Neuron (in vitro differentiated cells): ENCODE measurements at regions not wholly inside any gene's neighbourhood (a gene's known extent, or its start where the extent isn't known, plus 50 kb on each side); places are given as distances from the start of the nearest gene placed in this dataset.

Experiments
- H2AFZ ChIP-seq: one replicate; pipeline ENCODE4 v1.6.1; 2013; ENCODE audit warnings: low read depth, mild to moderate bottlenecking, inconsistent platforms, low read length, moderate library complexity
- H3K27me3 ChIP-seq: one replicate; pipeline ENCODE4 v1.6.1; 2013; ENCODE audit warnings: low read length; ENCODE audit not compliant: insufficient read depth
- H3K36me3 ChIP-seq: one replicate; pipeline ENCODE4 v1.6.1; 2013; ENCODE audit warnings: low read length; ENCODE audit not compliant: insufficient read depth
- H3K4me1 ChIP-seq: one replicate; pipeline ENCODE4 v1.6.1; 2013; ENCODE audit warnings: low read length; ENCODE audit not compliant: insufficient read depth
- H3K4me3 ChIP-seq: 2 replicates; pipeline ENCODE4 v1.5.1; 2013; ENCODE audit warnings: mild to moderate bottlenecking, low read length, moderate library complexity
- H3K9me3 ChIP-seq: one replicate; pipeline ENCODE4 v1.6.1; 2013; ENCODE audit warnings: low read length

DNA sequence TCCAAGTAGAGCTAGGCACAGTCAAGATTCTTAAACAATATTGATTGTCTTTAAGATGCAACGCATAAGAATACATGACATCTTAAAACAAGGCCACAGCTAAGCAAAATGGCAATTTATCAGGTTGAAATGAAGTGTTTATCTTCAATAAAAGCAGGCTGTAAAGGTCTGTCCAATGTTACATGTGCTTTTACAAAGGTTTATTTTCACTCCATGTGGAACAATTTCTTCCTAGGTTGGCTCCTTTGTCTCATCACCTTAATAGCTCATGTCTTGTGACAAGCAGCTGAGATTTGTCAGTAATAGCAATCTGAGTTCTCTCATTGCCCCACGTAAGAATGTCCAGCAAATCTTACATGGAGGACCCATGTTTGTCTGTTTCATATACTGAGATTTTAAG is 437.6 kb downstream of the GPAM start:
- Histone ChIP-seq H3K4me1 (no peaks in the 10 kb centered on the region), H3K4me3 (no peak overlapping the region), H3K9me3 (no peaks in the 10 kb centered on the region), H3K27me3 (no peaks in the 10 kb centered on the region), H3K36me3 (no peaks in the 10 kb centered on the region), H2AFZ (no peak overlapping the region)

DNA sequence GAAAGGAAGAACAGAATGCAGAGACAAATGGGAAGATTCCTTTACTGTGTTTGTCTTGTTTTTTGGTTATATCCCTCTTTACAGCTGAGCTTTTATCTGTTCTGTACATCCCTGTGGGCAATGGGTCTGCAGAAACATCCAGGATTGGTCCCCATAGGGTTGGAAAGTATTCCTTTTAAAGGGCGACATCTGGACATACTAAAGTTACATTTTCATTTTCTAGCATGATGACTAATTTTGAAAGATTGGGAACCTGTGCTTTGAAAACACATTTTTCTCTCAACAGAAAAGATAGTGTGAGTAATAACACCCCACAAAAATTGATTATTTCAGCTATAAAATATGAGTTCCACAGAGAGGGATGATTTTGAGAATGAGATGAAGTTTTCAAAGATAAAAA is 435.8 kb downstream of the GPAM start:
- no peaks in the 10 kb centered on the region for H3K27me3 ChIP-seq
- no peak overlapping the region for H3K4me3 ChIP-seq
- no peaks in the 10 kb centered on the region for H3K4me1 ChIP-seq
- H3K36me3 ChIP-seq, result no peaks in the 10 kb centered on the region
- no peaks in the 10 kb centered on the region for H3K9me3 ChIP-seq
- no peak overlapping the region for H2AFZ ChIP-seq

DNA sequence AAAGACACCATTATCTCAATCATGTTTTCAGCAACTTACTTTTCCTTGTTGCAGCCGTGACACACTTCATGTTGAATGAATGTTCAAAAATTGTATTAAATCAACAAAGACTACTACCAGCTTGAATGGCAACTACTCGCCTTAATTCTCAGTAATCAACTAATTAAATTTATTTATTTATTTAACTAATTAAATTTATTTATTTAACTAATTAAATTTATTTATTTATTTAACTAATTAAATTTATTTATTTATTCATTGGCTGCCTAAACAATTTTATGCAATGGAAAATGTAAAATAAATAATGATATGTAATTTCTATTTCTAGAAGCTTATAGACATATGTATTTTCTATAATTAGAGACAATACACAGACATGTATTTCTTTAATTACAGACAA is 435.4 kb downstream of the GPAM start:
- no peak overlapping the region for H3K4me3 ChIP-seq
- H2AFZ ChIP-seq, result no peak overlapping the region
- H3K4me1 ChIP-seq, result no peaks in the 10 kb centered on the region
- H3K36me3 ChIP-seq, result no peaks in the 10 kb centered on the region
- H3K27me3 ChIP-seq, result no peaks in the 10 kb centered on the region
- H3K9me3 ChIP-seq, result no peaks in the 10 kb centered on the region

DNA sequence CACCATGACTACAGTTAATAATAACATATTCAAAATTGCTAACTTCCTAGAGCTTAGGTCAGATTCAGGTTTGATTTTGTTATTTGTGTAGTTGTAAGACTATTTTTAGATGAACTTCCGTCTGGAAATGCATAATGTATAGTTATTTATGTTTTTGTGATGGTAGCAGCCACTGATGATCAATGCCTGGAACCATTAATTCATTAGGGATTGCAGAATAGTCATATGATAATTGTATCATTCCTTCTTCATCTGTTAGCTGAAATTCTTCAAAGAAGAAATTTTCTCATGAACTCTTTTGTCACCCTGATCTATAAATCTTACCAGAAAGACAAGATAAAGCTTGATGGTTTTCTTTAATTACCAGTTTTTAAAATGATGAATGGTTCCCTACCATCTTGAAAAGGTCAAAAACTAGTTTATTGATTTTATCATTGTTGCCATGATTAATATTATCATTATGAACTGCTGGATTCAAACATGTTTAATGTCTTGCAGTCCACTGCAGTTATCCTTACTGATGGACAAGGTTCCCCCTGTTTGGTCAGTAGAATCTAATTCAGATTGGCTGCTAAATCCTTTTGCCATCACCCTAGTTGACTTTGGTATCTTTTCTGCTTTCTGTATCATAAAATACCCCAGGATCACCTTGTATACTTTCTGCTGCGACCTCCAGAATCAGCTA is 433.3 kb downstream of the GPAM start:
- Histone ChIP-seq H3K27me3 (no peaks in the 10 kb centered on the region), H3K36me3 (no peaks in the 10 kb centered on the region), H3K4me3 (no peak overlapping the region), H2AFZ (no peak overlapping the region), H3K4me1 (no peaks in the 10 kb centered on the region), H3K9me3 (no peaks in the 10 kb centered on the region)

DNA sequence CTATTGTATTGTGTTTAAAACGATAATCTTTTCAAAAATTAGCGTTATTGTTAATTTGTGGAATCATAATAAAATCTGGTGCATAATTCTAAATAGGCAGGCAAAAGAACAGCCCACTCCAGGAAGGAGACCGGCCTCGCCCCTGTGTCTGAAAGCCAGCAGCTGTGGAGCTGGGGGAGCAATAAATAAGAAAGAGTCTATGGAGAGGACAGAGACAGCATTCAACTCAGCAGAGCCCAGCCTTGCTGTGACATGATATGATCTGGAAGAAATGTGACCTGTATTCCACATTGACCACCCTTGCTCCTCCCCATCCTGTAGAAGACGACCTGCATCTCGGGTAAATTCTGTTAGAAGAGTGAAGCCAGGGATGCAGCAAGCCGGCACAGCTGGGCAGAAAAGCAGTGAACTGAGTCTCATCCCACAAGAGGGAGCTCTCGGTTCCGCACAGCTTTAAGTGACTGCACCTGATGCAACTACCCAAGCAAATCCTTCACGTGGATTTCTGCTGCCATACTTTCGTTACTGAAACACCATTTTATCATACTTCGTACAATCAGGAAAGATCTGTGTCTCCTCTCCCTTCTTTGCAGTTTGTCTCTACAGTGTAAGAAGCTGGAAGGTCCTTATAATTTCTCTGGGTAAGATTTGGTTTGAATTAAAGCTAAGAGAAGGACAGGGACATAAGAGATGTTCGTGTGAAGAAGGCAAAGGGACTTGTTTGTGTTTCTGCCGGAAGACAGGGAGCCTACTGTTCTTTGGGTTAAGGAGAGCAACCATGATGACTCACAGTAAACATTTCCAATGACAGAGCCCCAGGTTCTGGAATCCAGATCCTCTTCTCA is 427.1 kb downstream of the GPAM start:
- no peak overlapping the region for H3K4me3 ChIP-seq

DNA sequence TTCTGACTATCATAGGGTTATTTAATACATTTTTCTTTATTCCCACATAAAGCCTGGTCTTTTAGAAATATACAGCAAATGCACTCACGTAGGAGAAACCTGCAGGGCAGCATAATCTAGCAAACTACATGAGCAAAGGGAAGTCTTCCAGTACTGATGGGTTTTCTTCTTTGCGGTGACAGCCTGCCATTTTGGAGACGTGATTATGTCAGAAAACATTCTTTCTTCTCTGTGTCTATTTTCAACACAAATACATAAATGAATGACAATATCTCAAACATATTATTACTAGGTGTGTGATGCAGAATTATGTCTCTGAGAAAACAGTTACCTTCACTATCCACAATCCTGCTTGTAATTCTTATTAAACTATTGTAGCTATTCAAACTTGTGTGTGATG is 425.0 kb downstream of the GPAM start:
- Histone ChIP-seq H2AFZ (no peak overlapping the region), H3K9me3 (no peaks in the 10 kb centered on the region), H3K4me1 (no peaks in the 10 kb centered on the region), H3K27me3 (no peaks in the 10 kb centered on the region), H3K4me3 (no peak overlapping the region), H3K36me3 (no peaks in the 10 kb centered on the region)

More for the DNA sequence above, 427.1 kb downstream of the GPAM start:
- H3K4me1 ChIP-seq, result no peaks in the 10 kb centered on the region
- no peaks in the 10 kb centered on the region for H3K9me3 ChIP-seq
- H3K36me3 ChIP-seq, result no peaks in the 10 kb centered on the region
- H2AFZ ChIP-seq, result no peak overlapping the region
- H3K27me3 ChIP-seq, result no peaks in the 10 kb centered on the region

DNA sequence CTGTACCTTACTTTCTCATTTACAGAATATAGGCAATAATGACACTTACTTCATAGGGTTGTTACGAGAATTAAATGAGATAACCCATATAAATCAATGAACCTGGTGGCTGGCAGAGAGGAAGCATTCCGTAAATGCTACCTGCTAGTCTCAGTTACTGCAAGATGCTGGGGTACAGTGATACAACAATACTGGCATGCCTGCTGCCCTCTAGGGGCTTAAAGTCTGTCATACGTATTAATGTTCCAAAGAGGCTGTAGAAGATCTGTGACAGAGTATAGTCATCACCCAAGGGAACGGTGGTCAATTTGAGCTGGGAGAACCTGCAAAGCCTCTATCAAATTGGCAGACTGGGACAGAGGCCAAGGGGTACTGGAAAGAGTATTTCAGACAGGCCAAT is 421.5 kb downstream of the GPAM start:
- no peak overlapping the region for H2AFZ ChIP-seq
- H3K4me1 ChIP-seq, result no peaks in the 10 kb centered on the region
- no peaks in the 10 kb centered on the region for H3K36me3 ChIP-seq
- H3K27me3 ChIP-seq, result no peaks in the 10 kb centered on the region
- no peak overlapping the region for H3K4me3 ChIP-seq
- H3K9me3 ChIP-seq, result no peaks in the 10 kb centered on the region

DNA sequence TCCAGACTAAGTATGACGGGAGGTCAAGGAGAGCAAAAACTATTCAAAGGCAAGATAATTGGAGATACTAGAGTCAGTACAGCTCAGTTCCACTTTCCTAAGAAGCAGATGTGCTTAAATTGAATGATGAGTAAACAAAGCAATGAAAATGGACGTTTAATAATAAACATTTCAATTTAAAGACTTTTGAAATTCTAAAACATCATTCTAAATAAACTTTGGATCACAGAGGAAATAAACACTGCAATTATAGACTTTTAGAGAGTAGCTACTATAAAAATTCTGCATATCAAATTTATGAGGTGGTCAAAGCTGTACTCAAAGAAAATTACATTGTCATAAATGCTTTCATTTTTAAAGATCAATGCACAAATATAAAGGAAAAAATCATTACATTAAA is 418.3 kb downstream of the GPAM start:
- no peaks in the 10 kb centered on the region for H3K27me3 ChIP-seq
- no peaks in the 10 kb centered on the region for H3K4me1 ChIP-seq

DNA sequence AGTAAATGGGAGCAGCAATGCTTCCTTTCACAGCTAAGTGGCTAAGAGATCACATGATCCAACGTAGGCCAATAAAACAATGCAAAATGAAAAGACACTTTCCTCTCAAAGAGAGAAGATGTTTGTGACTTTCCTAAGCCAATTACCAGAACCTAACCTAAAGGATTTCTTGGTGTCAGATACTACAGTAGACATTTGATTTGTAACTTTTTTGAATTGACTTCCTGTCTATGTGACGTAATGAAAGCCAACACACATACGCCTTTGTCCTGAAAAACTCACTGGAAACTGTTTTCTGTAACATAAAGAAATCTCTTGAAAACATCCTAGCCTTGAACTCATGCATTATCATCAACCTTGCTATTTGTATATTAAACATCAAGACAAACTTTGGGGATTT is 417.1 kb downstream of the GPAM start:
- H3K36me3 ChIP-seq, result no peaks in the 10 kb centered on the region

More for the DNA sequence above, 418.3 kb downstream of the GPAM start:
- no peaks in the 10 kb centered on the region for H3K9me3 ChIP-seq
- H3K4me3 ChIP-seq, result no peak overlapping the region
- no peaks in the 10 kb centered on the region for H3K36me3 ChIP-seq
- H2AFZ ChIP-seq, result no peak overlapping the region

DNA sequence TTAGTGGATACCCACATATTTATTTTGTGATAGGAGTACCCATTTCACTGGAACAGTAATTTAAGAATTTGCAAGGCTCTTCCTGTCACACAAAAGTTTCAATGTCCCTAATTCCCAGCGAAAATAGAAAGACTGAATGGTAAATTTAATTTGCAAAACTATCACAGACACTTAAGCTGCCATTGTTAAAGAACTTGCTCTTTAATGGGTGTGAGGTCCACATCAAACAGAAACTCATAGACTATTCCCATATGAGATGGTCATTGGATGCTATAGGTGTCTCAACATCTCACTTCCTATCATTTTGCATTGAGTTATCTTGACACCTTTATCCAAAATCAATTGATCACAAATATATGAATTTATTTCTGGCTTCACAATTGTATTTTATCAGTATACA is 415.9 kb downstream of the GPAM start:
- Histone ChIP-seq H3K9me3 (no peaks in the 10 kb centered on the region), H3K36me3 (no peaks in the 10 kb centered on the region), H3K27me3 (no peaks in the 10 kb centered on the region), H3K4me3 (no peak overlapping the region), H2AFZ (no peak overlapping the region), H3K4me1 (no peaks in the 10 kb centered on the region)

More for the DNA sequence above, 417.1 kb downstream of the GPAM start:
- Histone ChIP-seq H3K9me3 (no peaks in the 10 kb centered on the region), H3K4me3 (no peak overlapping the region), H2AFZ (no peak overlapping the region), H3K4me1 (no peaks in the 10 kb centered on the region), H3K27me3 (no peaks in the 10 kb centered on the region)

DNA sequence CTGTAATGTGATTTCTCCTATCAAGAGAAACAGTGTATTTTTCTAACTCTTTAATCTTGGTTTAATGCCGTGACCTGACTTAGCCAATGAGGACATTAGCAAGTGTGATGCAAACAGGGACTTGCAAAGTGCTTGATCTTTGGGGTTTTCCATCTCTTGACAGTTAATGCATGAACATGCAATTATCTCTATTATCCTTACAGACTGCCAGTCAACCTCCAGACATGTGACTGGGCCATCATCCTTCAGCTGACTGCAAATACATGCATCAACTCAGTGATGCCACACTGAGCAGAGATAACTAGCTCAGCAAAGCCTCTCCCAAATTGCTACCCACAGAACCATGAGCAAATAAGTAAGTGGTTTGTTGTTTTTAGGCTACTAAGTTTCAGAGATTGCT is 409.6 kb downstream of the GPAM start:
- Histone ChIP-seq H3K4me3 (no peak overlapping the region), H3K27me3 (no peaks in the 10 kb centered on the region), H3K9me3 (no peaks in the 10 kb centered on the region)

DNA sequence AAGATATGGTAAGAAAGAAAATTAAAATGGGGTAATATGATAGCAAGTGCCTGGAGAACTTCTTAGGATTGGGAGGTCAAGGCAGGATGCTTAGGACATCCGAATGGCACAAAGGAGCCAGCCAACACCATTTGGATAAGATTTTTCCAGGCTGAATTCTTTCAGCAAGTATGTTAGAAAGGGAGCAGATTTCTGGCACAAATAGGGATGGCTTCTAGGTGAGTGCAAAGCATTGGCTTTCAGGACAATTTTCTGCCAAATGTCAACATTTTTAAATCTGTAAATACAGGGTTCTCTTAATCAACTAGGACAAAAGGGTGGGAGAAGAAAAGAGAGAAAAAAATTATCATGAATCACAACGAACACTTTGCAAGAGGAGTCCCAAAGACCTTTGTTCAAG is 409.1 kb downstream of the GPAM start:
- H3K36me3 ChIP-seq, result no peaks in the 10 kb centered on the region
- H3K4me1 ChIP-seq, result no peaks in the 10 kb centered on the region
- no peak overlapping the region for H3K4me3 ChIP-seq
- H2AFZ ChIP-seq, result no peak overlapping the region
- no peaks in the 10 kb centered on the region for H3K9me3 ChIP-seq
- H3K27me3 ChIP-seq, result no peaks in the 10 kb centered on the region

More for the DNA sequence above, 409.6 kb downstream of the GPAM start:
- Histone ChIP-seq H3K36me3 (no peaks in the 10 kb centered on the region), H2AFZ (no peak overlapping the region), H3K4me1 (no peaks in the 10 kb centered on the region)

DNA sequence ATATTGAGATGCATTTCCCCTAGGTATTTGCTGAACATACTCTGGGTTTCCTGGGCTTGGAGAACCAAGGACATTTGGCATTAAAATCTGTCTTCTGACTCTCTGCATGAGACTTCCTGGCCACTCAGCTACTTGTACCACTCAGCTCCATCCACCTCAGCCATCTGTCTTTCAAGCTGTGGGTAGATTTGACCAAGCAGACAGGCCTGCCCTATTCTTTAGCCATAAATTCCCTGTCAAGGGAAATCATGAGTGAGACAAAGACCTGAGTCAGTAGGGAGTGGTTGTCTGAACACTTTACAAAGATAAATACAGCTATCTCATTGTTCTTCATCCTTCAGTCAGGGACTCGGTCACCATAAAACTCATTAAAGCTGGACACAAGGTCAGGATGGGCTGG is 399.1 kb downstream of the GPAM start:
- Histone ChIP-seq H3K36me3 (no peaks in the 10 kb centered on the region), H3K27me3 (no peaks in the 10 kb centered on the region), H2AFZ (no peak overlapping the region), H3K4me3 (no peak overlapping the region), H3K9me3 (no peaks in the 10 kb centered on the region), H3K4me1 (no peaks in the 10 kb centered on the region)
